GM18907 (cell line): ENCODE measurements at regions not wholly inside any gene's neighbourhood (a gene's known extent, or its start where the extent isn't known, plus 50 kb on each side); places are given as distances from the start of the nearest gene placed in this dataset.

Source experiments
- ATAC-seq: cut with Tn5 transposase; IDR thresholded peaks from one replicate; pipeline ENCODE4 v1.9.1; 2021; ENCODE audit warnings: mild to moderate bottlenecking, moderate library complexity; ENCODE audit not compliant: unreplicated experiment

GRCh38 chr2:236743921-236744280 lies 174.3 kb downstream of the ACKR3 start:
- no peak for ATAC-seq

GRCh38 chr2:236744281-236744705 lies 174.7 kb downstream of the ACKR3 start:
- no peak for ATAC-seq

- ATAC-seq: no peak
Observed at GRCh38 chr2:236744716-236745115, 175.1 kb downstream of the ACKR3 start.

GRCh38 chr2:236745420-236746210 lies 176.0 kb downstream of the ACKR3 start:
- no peak for ATAC-seq

- ATAC-seq: no peak
Observed at GRCh38 chr2:236746833-236747232, 177.2 kb downstream of the ACKR3 start.

GRCh38 chr2:236747426-236747825 lies 177.8 kb downstream of the ACKR3 start:
- ATAC-seq: no peak

GRCh38 chr2:236747925-236748324 lies 178.3 kb downstream of the ACKR3 start:
- ATAC-seq: no peak

- ATAC-seq: no peak
Observed at GRCh38 chr2:236748385-236748784, 178.8 kb downstream of the ACKR3 start.

GRCh38 chr2:236748801-236749200 lies 179.2 kb downstream of the ACKR3 start:
- no peak for ATAC-seq

- ATAC-seq: no peak
Observed at GRCh38 chr2:236749346-236749745, 179.7 kb downstream of the ACKR3 start.

- ATAC-seq: no peak
Observed at GRCh38 chr2:236752096-236752495, 182.5 kb downstream of the ACKR3 start.

GRCh38 chr2:236753606-236754270 lies 184.1 kb downstream of the ACKR3 start:
- ATAC-seq: no peak

GRCh38 chr2:236754271-236754944 lies 184.8 kb downstream of the ACKR3 start:
- no peak for ATAC-seq

- no peak for ATAC-seq
Observed at GRCh38 chr2:236755278-236755840, 185.7 kb downstream of the ACKR3 start.

- no peak for ATAC-seq
Observed at GRCh38 chr2:236758406-236758805, 188.8 kb downstream of the ACKR3 start.

- no peak for ATAC-seq
Observed at GRCh38 chr2:236760246-236760645, 190.6 kb downstream of the ACKR3 start.

- no peak for ATAC-seq
Observed at GRCh38 chr2:236761358-236761757, 191.7 kb downstream of the ACKR3 start.

- no peak for ATAC-seq
Observed at GRCh38 chr2:236762628-236763027, 193.0 kb downstream of the ACKR3 start.

- no peak for ATAC-seq
Observed at GRCh38 chr2:236763857-236764256, 194.2 kb downstream of the ACKR3 start.

GRCh38 chr2:236764716-236765115 lies 195.1 kb downstream of the ACKR3 start:
- ATAC-seq: no peak

GRCh38 chr2:236765478-236765877 lies 195.9 kb downstream of the ACKR3 start:
- ATAC-seq: no peak

GRCh38 chr2:236766850-236767249 lies 197.2 kb downstream of the ACKR3 start:
- no peak for ATAC-seq
